HCT116 (cell line): ENCODE measurements at regions not wholly inside any gene's neighbourhood (a gene's known extent, or its start where the extent isn't known, plus 50 kb on each side); places are given as distances from the start of the nearest gene placed in this dataset.

Experiments used
- ATAC-seq: fragments of 200-7000 bp; cut with Tn5 transposase; 2 replicates; pipeline ENCODE4 v1.9.1; 2020; ENCODE audit warnings: mild to moderate bottlenecking, moderate library complexity
- BruUV-seq: library from RNA; stranded (reverse); fragments of 400-500 nt; replicated peaks from 2 replicates; lab custom pipeline; 2021; lab: Mats Ljungman, UMichigan
- CTCF ChIA-PET: fragments of 300-600 bp; sonication (Branson Sonifier 250); formaldehyde crosslinking; loops from one replicate; lab custom pipeline; 2021; ENCODE audit warnings: antibody characterized with exemption; lab: Charles Lee
- POLR2A ChIA-PET: fragments of 300-600, 350-600 bp; sonication (Branson Sonifier 250); formaldehyde crosslinking; loops from one replicate; lab custom pipeline; 2021; ENCODE audit warnings: antibody characterized with exemption; lab: Charles Lee
- RAD21 ChIA-PET, 2 experiments: fragments of 300-600 bp; sonication (Branson Sonifier 250); formaldehyde crosslinking; loops; one replicate each; lab custom pipeline; 2023; ENCODE audit warnings: low total read pairs in 2 of 2; ENCODE audit not compliant: uncharacterized antibody in 2 of 2, unreplicated experiment in 2 of 2, low non-redundant PET in 1 of 2; lab: Charles Lee
- DNase-seq: peaks from one replicate; pipeline ENCODE4 v3.0.0-alpha.2; 2010; ENCODE audit warnings: low read depth, low spot score
- H2AFZ ChIP-seq: fragments of 200-600 bp; shearing (Covaris generic), sonication (generic); 2 replicates; pipeline ENCODE4 v1.6.1; 2017; ENCODE audit warnings: low read depth, mixed run types, mixed read lengths, antibody characterized with exemption, low read length; ENCODE audit not compliant: poor library complexity, severe bottlenecking
- H3K27ac ChIP-seq: 2 replicates; pipeline ENCODE4 v1.5.1; 2012; ENCODE audit warnings: low read depth, low read length
- H3K27me3 ChIP-seq: fragments of 200-600 bp; sonication (generic); 2 replicates; pipeline ENCODE4 v1.6.1; 2016; ENCODE audit warnings: mixed run types, low read length, mixed read lengths; ENCODE audit not compliant: insufficient read depth
- H3K36me3 ChIP-seq, 2 experiments: fragments of 200-500 bp in 1 of 2; fragments of 200-600 bp in 1 of 2; sonication (Bioruptor generic) in 1 of 2; sonication (generic) in 1 of 2; 2 replicates each; pipeline versions ENCODE4 v1.5.1 to v1.6.1; 2014 to 2016; ENCODE audit warnings: low read length in 2 of 2, inconsistent platforms in 1 of 2, mixed read lengths in 1 of 2, mixed run types in 1 of 2; ENCODE audit not compliant: insufficient read depth in 2 of 2, control insufficient read depth in 1 of 2
- H3K4me1 ChIP-seq, 2 experiments: fragments of 200-600 bp in 1 of 2; sonication (generic) in 1 of 2; 2 replicates each; pipeline versions ENCODE4 v1.5.1 to v1.6.1; 2012 to 2017; ENCODE audit warnings: low read length in 2 of 2, inconsistent platforms in 1 of 2, mild to moderate bottlenecking in 1 of 2, mixed read lengths in 1 of 2, mixed run types in 1 of 2, moderate library complexity in 1 of 2; ENCODE audit not compliant: insufficient read depth in 2 of 2, control insufficient read depth in 1 of 2
- H3K4me2 ChIP-seq: fragments of 200-600 bp; sonication (generic); 2 replicates; pipeline ENCODE4 v1.6.1; 2017; ENCODE audit warnings: mixed run types, low read length, mixed read lengths
- H3K4me3 ChIP-seq, 2 experiments: fragments of 200-600 bp in 1 of 2; sonication (generic) in 1 of 2; replicated peaks in 1 of 2; 2 replicates each; pipeline ENCODE4 v1.5.1; 2011 to 2016; ENCODE audit warnings: low read length in 2 of 2, control low read depth in 1 of 2, low read depth in 1 of 2, mild to moderate bottlenecking in 1 of 2, mixed read lengths in 1 of 2, mixed run types in 1 of 2
- H3K79me2 ChIP-seq: fragments of 200-600 bp; sonication (generic); 2 replicates; pipeline ENCODE4 v1.6.1; 2017; ENCODE audit warnings: mild to moderate bottlenecking, mixed run types, low read length, moderate library complexity, mixed read lengths; ENCODE audit not compliant: insufficient read depth
- H3K9ac ChIP-seq: fragments of 200-600 bp; sonication (generic); 2 replicates; pipeline ENCODE4 v1.6.1; 2016; ENCODE audit warnings: low read length, mixed read lengths
- H3K9me2 ChIP-seq: fragments of 200-600 bp; sonication (generic), shearing (Covaris generic); 2 replicates; pipeline ENCODE4 v1.6.1; 2017; ENCODE audit warnings: mixed run types, mild to moderate bottlenecking, moderate library complexity; ENCODE audit not compliant: insufficient read depth
- H3K9me3 ChIP-seq, 2 experiments: fragments of 200-500 bp in 1 of 2; fragments of 200-600 bp in 1 of 2; sonication (Bioruptor generic) in 1 of 2; sonication (generic) in 1 of 2; 2 replicates each; pipeline ENCODE4 v1.6.1; 2014 to 2017; ENCODE audit warnings: low read length in 2 of 2, mixed read lengths in 2 of 2, inconsistent platforms in 1 of 2, low read depth in 1 of 2, mild to moderate bottlenecking in 1 of 2, mixed run types in 1 of 2, moderate library complexity in 1 of 2; ENCODE audit not compliant: control insufficient read depth in 1 of 2, insufficient read depth in 1 of 2
- H4K20me1 ChIP-seq: fragments of 200-600 bp; sonication (generic), shearing (Covaris generic); 2 replicates; pipeline ENCODE4 v1.6.1; 2017; ENCODE audit warnings: mixed run types, mild to moderate bottlenecking, moderate library complexity; ENCODE audit not compliant: insufficient read depth
- CTCF ChIP-seq, 3 experiments: fragments of 200-600 bp in 1 of 3; sonication (generic) in 1 of 3; IDR thresholded peaks in 2 of 3; conservative IDR thresholded peaks in 1 of 3; 2 replicates each; pipeline ENCODE4 v1.5.1; 2012 to 2017; ENCODE audit warnings: low read depth in 2 of 3, low read length in 2 of 3, antibody characterized with exemption in 1 of 3, borderline replicate concordance in 1 of 3, control low read depth in 1 of 3, mild to moderate bottlenecking in 1 of 3, mixed read lengths in 1 of 3, mixed run types in 1 of 3, moderate library complexity in 1 of 3; ENCODE audit not compliant: insufficient read depth in 1 of 3
- POLR2A ChIP-seq: IDR thresholded peaks from 2 replicates; pipeline ENCODE4 v1.7.0; 2011; ENCODE audit warnings: borderline replicate concordance; ENCODE audit not compliant: insufficient read depth, insufficient read length; ENCODE audit errors: extremely low read depth
- POLR2AphosphoS5 ChIP-seq: IDR thresholded peaks from 2 replicates; pipeline ENCODE4 v1.6.1; 2011; ENCODE audit warnings: mild to moderate bottlenecking, low read depth, low read length, moderate library complexity
- REST ChIP-seq: IDR thresholded peaks from 2 replicates; pipeline ENCODE4 v1.6.1; 2012; ENCODE audit warnings: low read depth
- YY1 ChIP-seq: IDR thresholded peaks from 2 replicates; pipeline ENCODE4 v1.6.1; 2011; ENCODE audit warnings: low read length, low read depth, moderate library complexity, mild to moderate bottlenecking; ENCODE audit not compliant: insufficient replicate concordance; ENCODE audit errors: extremely low read depth
- ZFX ChIP-seq: fragments of 450-650 bp; IDR thresholded peaks from 2 replicates; pipeline ENCODE4 v1.6.1; 2017
- intact Hi-C: fragments of 100-400 bp; cut with micrococcal nuclease; formaldehyde crosslinking; loops from 2 replicates; pipeline ENCODE4 v1.10.0; 2022

- no peak overlapping the region for H3K27ac ChIP-seq
- H3K4me3 ChIP-seq = no peak overlapping the region
- CTCF ChIA-PET = no interaction called here
- H3K79me2 ChIP-seq = no peaks in the 10 kb centered on the region
- no peaks in the 10 kb centered on the region for H3K4me1 ChIP-seq
- RAD21 ChIA-PET = no interaction called here
- no peak overlapping the region for H3K9ac ChIP-seq
- H3K9me3 ChIP-seq = no peaks in the 10 kb centered on the region
- H3K36me3 ChIP-seq = no peaks in the 10 kb centered on the region
- DNase-seq (no peak), ATAC-seq (no peak)
- no TSS peak for BruUV-seq
- H3K9me2 ChIP-seq = no peaks in the 10 kb centered on the region
- intact Hi-C loops = no loop called here
- POLR2A ChIA-PET = no interaction called here
- H3K4me2 ChIP-seq = no peak overlapping the region
- no peak overlapping the region for H2AFZ ChIP-seq
- no peak for TF ChIP-seq REST
- no peak for TF ChIP-seq ZFX
- no peak for TF ChIP-seq POLR2AphosphoS5
- no peak for TF ChIP-seq POLR2A
- no peak for TF ChIP-seq CTCF (IDR thresholded peaks at IDR 0.05 in 2 of 3, conservative IDR thresholded peaks at IDR 0.05 in 1 of 3; ENCODE audit: borderline replicate concordance in 1 of 3, insufficient read depth in 1 of 3, low read depth in 2 of 3, low read length in 2 of 3)
- TF ChIP-seq YY1 = no peak
- H4K20me1 ChIP-seq = no peaks in the 10 kb centered on the region
- H3K27me3 ChIP-seq = no peaks in the 10 kb centered on the region
Measured at GRCh38 chr1:96090134-96090533, 631.5 kb upstream of the PTBP2 start.
